ENCODE measurements at regions not wholly inside any gene's neighbourhood (a gene's known extent, or its start where the extent isn't known, plus 50 kb on each side); places are given as distances from the start of the nearest gene placed in this dataset.
A peak's percentile ranks its signal among the peaks of the same experiment; 100 is the strongest.

DNA sequence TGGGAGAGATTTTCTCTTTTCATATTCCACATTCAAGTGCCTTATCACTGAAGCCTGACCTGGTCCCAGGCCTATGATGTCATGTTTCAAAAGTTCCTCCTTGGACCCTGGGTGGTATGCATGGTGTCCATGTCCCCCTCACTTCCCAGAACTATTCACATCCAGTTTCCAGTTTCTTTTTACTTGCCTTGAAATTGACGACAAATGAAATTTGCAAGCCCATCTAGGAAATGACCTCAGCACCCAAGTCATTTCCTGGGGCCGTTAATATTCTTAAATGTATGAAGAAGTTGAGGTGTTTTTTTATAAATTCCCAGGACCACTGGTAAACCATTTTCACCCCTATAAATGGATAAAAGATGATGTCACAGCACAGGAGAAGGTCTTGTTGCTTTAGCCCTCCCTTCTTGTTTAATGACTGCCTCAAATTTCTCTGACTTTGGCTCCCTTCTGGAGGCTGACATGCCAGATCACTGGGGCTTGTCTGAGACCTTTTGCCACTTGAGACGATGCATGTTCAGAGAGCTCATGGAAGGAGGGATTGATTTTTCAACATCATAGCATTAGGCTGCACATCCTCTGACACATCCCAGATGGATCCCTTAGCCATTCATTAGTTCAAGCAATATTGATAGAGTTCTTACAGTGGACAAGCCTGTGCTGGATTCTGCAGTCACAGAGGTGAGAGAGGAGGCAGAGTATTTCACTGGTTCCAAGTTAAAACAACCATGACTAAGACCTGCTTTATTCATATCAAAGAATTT, 221.3 kb downstream of the PLPP3 start:
- Mint-ChIP-seq H3K4me3 (ENCODE audit: unreplicated experiment) (no peak overlapping the region), H3K4me1 (ENCODE audit: unreplicated experiment) (peaks cover 4% of the 10 kb centered on the region), H3K9me3 (ENCODE audit: unreplicated experiment) (no peaks in the 10 kb centered on the region), H3K27ac (ENCODE audit: unreplicated experiment) (no peak overlapping the region), H3K36me3 (ENCODE audit: low read depth, unreplicated experiment) (no peaks in the 10 kb centered on the region), H3K27me3 (ENCODE audit: unreplicated experiment) (no peaks in the 10 kb centered on the region)
- DNase-seq (ENCODE audit: low spot score) = no peak
- TF ChIP-seq CTCF (IDR thresholded peaks at IDR 0.05; ENCODE audit: unreplicated experiment) = no peak

GRCh38 chr1:56356376-56356990, 222.9 kb downstream of the PLPP3 start:
- H3K4me1 Mint-ChIP-seq (ENCODE audit: unreplicated experiment) = peaks cover 4% of the 10 kb centered on the region
- H3K27me3 Mint-ChIP-seq (ENCODE audit: unreplicated experiment) = no peaks in the 10 kb centered on the region
- no peaks in the 10 kb centered on the region for H3K9me3 Mint-ChIP-seq (ENCODE audit: unreplicated experiment)
- H3K4me3 Mint-ChIP-seq (ENCODE audit: unreplicated experiment) = no peak overlapping the region
- no peak overlapping the region for H3K27ac Mint-ChIP-seq (ENCODE audit: unreplicated experiment)
- H3K36me3 Mint-ChIP-seq (ENCODE audit: low read depth, unreplicated experiment) = no peaks in the 10 kb centered on the region
- no peak for TF ChIP-seq CTCF (IDR thresholded peaks at IDR 0.05; ENCODE audit: unreplicated experiment)
- no peak for DNase-seq (ENCODE audit: low spot score)

DNA sequence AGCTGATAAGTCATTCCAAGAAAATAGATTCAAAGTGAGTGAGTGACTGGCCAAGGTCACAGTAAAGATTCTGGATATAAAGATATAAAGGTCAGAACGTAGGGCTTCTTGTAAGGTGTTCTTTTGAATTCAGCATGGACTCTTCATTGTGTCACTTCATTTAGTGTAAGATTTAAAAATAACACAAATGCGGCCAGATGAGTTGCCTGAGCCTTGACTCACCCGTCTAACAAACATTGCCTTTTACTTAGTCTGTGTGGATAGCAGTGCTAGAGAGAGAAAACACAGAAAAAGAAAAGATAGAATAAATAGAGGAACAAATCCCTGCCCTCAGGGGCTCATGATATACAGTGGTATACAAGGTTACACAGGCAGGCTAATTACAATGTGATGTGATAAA, 223.4 kb downstream of the PLPP3 start:
- no peak for DNase-seq (ENCODE audit: low spot score)
- Mint-ChIP-seq H3K4me3 (ENCODE audit: unreplicated experiment) (no peak overlapping the region), H3K9me3 (ENCODE audit: unreplicated experiment) (no peaks in the 10 kb centered on the region), H3K27me3 (ENCODE audit: unreplicated experiment) (no peaks in the 10 kb centered on the region), H3K27ac (ENCODE audit: unreplicated experiment) (no peak overlapping the region), H3K4me1 (ENCODE audit: unreplicated experiment) (peaks cover 4% of the 10 kb centered on the region), H3K36me3 (ENCODE audit: low read depth, unreplicated experiment) (no peaks in the 10 kb centered on the region)
- TF ChIP-seq CTCF (IDR thresholded peaks at IDR 0.05; ENCODE audit: unreplicated experiment) = no peak

DNA sequence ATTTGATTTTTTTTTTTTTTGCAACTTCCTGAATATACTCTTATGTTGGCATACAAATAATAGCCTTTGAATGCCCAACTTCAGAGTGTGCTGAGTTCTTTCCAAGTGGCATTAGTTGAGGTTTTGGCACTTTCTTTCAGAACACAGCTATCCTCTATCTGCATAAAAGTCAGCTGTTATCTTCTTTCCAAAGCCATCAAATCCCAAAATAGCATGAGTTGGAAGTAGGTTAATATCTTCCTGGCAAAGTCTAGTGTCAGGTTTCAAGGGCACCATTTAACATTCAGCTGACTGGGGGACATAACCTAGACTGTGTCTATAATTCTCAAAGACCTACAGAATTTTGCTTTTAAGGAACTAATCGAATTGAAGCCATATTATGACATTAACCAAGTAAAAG, 223.9 kb downstream of the PLPP3 start:
- no peak for TF ChIP-seq CTCF (IDR thresholded peaks at IDR 0.05; ENCODE audit: unreplicated experiment)
- no peaks in the 10 kb centered on the region for H3K36me3 Mint-ChIP-seq (ENCODE audit: low read depth, unreplicated experiment)
- H3K9me3 Mint-ChIP-seq (ENCODE audit: unreplicated experiment) = no peaks in the 10 kb centered on the region
- H3K27ac Mint-ChIP-seq (ENCODE audit: unreplicated experiment) = no peak overlapping the region
- peaks cover 4% of the 10 kb centered on the region for H3K4me1 Mint-ChIP-seq (ENCODE audit: unreplicated experiment)
- H3K27me3 Mint-ChIP-seq (ENCODE audit: unreplicated experiment) = no peaks in the 10 kb centered on the region
- no peak overlapping the region for H3K4me3 Mint-ChIP-seq (ENCODE audit: unreplicated experiment)
- DNase-seq (ENCODE audit: low spot score) = no peak

GRCh38 chr1:56345831-56346230, 233.5 kb downstream of the PLPP3 start:
- Mint-ChIP-seq H3K4me1 (ENCODE audit: unreplicated experiment) (peaks cover 3% of the 10 kb centered on the region), H3K9me3 (ENCODE audit: unreplicated experiment) (no peaks in the 10 kb centered on the region), H3K27me3 (ENCODE audit: unreplicated experiment) (no peaks in the 10 kb centered on the region), H3K27ac (ENCODE audit: unreplicated experiment) (peak overlapping the region; percentile 70), H3K36me3 (ENCODE audit: low read depth, unreplicated experiment) (no peaks in the 10 kb centered on the region), H3K4me3 (ENCODE audit: unreplicated experiment) (no peak overlapping the region)
- TF ChIP-seq CTCF (IDR thresholded peaks at IDR 0.05; ENCODE audit: unreplicated experiment) = no peak
- DNase-seq (ENCODE audit: low spot score) = no peak

All from endothelial cell (in vitro differentiated cells).